HG03520 (cell line): ENCODE measurements at regions not wholly inside any gene's neighbourhood (a gene's known extent, or its start where the extent isn't known, plus 50 kb on each side); places are given as distances from the start of the nearest gene placed in this dataset.

Experiments used
- ATAC-seq: cut with Tn5 transposase; IDR thresholded peaks from one replicate; pipeline ENCODE4 v1.9.1; 2021; ENCODE audit warnings: mild to moderate bottlenecking, moderate library complexity; ENCODE audit not compliant: unreplicated experiment

GRCh38 chr12:102540815-102541385, 60.5 kb upstream of the IGF1 start:
- no peak for ATAC-seq

DNA sequence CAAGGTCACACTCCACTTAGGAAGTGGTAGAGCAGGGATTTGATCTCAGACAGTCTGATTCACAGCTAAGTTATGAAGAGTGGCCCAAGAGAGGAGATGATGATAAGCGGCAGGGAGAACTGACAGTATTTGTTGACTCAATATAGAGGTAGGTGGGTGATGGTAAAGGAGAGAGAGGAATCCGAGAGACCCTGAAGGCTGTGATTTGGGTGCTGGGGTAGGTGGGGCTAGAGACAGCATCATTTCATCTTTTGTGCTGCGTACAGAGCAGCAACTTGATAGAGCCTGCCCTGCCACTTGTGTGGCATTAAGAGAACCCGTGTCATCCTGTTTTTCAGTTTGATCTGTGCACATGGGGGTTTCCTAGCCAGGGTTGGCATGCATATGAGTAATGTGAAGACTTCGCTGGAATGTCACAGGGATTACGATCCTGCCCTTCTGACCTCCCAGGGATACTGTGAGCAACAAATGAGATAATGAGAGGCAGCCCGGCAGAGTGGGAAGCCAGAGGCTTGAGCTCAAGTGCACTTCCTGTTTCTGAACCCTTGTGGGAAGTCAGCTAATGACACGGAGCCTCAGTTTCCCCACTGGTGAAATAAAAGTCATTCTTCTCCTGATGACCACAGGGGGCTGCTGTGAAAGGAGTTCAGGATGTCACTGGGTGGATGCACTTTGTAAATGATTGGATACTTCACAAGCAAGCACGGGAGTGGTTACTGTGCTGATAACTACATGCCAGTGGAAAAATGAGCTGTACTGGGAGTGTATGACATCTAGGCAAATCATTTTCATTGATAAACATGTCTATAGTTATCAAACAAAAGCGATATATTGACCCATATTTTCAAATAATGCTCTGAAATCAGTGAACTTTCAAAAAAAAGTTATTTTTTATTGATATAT, 59.5 kb upstream of the IGF1 start:
- ATAC-seq: no peak

DNA sequence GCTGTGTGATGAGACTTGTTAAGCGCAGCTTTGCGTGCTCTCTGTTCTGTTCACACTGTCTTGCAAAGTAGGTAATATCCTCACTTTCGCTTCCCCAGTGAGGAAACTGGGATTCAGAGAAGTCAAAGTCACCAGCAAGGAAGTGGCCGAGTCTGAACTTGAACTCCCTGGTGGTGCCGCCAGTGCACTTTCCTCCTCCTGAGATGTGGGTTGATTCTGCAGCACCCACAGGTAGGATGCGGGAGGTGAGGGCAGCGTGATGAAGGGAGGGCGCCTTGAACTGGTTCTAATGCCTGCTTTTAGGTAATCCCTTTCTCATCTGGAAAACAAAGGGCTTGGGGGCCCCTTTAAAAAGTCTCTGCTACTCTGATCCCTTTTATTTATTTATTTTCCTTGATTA, 54.9 kb upstream of the IGF1 start:
- no peak for ATAC-seq

DNA sequence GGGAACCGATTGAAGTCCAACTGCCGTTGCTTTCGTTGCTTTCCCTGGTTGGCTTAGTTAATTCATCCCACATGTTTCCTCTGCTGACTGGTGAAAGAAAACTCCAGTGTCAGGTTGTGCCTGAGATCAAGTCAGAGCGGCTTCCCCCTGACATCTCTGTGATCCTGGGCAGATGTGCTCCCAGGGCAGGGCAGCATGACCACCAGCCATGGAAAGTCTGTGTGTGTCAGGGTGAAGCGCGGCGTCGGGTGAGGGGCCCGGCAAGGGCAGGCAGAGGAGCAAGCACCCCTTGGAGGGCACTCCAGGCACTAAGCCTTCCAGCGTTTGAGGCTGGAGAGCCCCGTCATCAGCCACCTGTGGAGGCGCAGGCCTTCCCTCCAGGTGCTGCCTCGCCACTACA, 54.5 kb upstream of the IGF1 start:
- no peak for ATAC-seq

DNA sequence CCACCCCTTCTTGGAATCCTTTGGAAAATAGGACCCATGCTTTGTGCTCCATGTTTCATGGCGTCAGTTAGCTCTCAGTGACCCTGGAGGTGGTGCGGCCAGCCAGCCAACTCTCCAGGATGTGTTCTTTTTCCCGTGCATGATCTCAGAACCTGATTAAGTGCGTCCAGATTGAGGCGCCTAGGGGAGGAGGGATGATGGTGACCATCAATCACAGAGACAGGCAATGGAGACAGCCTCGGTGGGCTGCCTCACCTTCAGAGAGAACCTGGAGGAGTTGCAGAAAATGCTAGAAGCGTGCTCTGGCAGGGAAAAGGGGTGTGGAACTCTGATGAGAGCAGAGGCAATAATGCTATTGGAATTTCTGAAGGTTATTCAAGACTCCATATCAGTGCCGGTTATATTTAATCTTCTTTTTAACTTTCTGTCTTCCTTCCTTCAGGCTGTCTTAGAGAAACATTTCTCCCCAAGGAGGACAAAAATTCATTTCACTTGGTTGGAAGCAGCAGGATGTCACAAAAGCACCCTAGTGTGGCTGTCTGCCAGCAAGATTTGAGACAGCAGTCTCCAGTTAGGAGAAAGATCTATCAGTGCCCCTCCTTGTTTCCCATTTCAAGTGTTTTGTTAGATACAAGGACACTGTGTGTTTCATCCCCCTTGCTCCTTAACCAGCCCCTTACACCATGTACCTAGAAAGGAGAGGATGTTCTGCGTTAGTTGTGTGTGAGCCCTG, 53.3 kb upstream of the IGF1 start:
- no peak for ATAC-seq
